Activated T-helper 9 cell treated with anti-CD3 and anti-CD28 coated beads, Interleukin-2, amount 50 U/mL, for 16 hours (primary cell): ENCODE measurements at regions not wholly inside any gene's neighbourhood (a gene's known extent, or its start where the extent isn't known, plus 50 kb on each side); places are given as distances from the start of the nearest gene placed in this dataset.
"Not testable (repeated sequence)": the region's sequence is repeated elsewhere in the genome, so short reads cannot be mapped to it uniquely, and the experiment has no call there.

Source experiments
- DNase-seq: peaks from one replicate; pipeline ENCODE4 v3.0.0-alpha.2; 2020; ENCODE audit warnings: low read depth

DNA sequence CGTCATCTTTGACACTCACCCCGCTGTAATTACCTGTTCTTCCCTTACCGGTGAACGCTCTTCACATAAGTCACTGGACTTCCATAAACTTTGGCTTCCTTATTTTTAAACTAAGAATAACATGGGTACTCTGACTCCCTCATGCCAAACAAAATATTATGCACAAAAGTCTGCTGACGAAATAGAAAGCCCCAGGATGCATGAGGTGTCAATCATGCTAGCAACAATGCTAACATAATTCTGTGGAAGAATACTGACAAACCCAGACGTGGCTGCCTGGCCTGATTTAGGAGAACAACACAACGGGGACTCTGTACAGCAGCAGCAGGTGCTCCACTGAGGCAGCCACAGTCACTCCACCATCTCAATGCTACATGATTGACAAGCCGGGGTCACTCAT, 137.5 kb downstream of the CCDC71L start:
- no peak for DNase-seq

DNA sequence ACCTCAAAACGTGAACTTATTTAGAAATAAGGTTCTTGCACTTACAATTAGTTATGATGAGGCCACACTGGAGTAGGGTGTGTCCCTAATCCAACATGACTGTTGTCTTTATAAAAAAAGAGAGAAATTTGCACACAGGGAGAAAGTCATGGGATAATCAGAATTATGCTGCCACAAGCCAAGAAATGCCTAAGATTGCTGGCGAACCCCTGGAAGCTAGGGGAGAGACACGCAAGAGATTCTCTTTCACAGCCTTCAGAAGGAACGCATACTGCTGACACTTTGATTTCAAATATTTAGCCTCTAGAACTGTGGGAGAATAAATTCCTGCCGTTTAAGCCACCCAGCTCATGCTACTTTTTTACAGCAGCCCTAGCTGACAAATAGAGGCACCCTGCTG, 138.3 kb downstream of the CCDC71L start:
- DNase-seq: no peak

DNA sequence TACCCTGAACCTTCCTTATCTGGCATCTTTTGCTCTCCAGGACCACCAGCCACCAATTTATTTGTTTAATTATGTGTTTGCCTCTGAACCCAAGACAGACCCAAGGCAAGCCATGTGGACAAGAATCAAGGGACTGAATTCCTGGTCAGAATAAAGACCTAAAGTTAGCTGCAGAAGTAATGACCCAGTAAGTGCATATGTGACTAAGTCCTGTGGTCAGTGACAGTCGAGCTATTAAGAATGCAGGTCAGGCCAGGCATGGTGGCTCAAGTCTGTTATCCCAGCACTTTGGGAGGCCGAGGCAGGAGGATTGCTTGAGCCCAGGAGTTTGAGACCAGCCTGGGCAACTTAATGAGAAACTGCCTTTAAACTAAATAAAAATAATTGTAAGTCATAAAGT, 139.4 kb downstream of the CCDC71L start:
- DNase-seq: no peak

DNA sequence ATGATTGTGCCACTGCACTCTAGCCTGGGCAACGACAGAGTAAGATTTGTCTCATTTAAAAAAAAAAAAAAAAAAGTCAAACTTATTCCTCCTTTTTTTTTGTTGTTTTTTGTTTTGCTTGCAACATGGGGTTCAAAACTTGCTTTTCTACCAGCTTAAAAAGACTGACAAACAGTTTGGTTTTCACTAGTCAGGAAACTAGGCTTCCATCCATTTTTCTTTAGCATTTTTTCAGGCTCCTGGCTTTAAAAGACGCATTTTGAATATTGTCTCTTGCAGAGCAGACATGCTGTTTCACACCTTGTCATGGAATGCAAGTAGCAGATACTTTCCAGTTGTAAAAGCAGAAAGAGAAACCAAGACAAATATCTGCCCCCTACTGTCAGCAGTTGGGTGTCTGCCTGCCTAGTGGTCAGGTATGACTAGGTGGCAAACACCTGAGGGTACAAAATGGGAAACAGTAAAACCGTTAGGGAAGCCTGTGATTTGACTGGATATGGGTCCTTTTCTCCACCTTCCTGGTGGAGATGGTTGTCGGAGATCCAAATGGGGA, 139.9 kb downstream of the CCDC71L start:
- no peak for DNase-seq

DNA sequence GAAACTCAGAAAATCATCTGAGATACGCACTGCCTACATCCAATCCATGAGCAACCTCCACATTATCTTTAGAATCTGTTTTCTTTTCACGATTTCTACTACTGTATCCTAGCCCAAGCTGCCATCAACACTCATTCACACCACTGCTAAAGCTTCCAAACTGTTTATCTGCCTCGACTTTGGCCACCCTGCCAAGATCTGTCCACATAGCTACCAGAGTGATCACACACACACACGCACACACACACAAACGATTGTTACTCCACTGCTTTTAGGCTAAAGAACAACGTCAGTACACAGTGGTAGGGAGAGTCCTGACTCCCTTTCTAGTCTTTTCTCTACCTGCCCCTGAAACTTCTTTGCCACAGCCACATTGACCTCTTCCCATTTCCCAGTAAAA, 142.0 kb downstream of the CCDC71L start:
- no peak for DNase-seq

DNA sequence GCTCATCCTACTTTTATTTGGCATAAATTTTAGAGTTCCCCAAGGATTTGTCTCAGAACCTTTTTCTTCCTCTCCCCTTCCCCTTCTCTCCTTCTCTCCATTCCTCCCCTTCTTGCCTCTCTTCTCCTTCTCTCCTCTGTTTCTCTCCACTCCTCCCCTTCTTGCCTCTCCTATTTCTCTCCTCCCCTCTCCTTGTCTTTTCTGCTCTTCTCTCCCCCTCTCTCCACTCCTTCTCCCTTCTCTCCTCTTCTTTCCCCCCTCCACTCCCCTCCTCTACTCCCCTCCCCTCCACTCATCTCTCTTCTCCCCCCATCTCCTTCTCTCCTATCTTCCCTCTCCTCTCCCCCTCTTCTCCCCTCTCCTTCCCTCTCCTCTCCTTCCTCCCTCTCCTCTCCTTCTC, 142.7 kb downstream of the CCDC71L start:
- DNase-seq: no peak

DNA sequence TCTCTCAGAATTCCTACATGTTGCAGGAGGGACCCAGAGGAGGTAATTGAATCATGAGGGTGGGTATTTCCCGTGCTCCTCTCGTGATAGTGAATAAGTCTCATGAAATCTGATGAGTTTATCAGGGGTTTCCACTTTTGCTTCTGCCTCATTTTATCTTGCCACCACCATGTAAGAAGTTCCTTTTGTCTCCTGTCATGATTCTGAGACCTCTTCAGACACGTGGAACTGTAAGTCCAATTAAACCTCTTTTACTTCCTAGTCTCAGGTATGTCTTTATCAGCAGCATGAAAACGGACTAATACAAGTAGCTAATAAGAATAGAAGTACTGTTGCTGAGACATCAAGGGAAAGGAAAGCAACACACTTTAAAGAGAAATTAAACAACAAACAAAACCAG, 143.4 kb downstream of the CCDC71L start:
- DNase-seq: no peak

DNA sequence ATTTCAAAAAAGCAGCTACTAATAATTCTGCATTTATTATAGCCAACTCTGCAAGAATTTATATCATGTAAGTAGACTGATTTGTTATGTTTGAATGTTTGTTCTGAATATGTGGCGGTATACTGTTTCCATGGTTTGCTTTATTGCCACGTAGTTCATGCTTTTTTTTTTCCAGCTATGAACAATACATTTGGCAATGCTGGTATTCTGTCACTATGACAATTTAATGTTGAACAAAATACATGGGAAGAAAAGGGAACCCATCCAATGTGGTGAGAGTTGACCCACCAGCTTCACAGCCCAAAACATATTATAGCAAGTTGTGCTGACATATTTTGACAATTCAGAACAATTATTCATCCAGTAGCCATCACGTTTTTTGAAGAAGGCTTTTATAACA, 145.6 kb downstream of the CCDC71L start:
- DNase-seq: no peak

DNA sequence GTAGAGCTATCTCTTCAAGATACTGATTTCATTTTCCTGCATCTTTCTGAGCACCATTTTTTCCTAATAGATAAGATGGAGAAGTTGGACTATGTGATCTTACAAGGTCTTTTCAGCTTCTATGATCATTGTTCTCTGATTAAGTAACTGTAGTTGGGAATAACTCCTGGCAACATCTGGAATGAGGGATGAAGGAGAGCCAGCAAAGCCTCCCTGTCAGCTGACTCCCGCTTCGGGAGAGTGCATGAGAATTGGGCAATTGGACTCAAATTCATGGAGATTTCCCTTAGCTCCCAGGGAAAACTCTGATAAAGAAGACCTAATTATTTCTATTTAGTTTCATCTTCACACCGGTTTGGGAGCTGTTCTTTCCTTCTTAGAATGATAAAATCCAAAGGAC, 146.1 kb downstream of the CCDC71L start:
- DNase-seq: no peak

DNA sequence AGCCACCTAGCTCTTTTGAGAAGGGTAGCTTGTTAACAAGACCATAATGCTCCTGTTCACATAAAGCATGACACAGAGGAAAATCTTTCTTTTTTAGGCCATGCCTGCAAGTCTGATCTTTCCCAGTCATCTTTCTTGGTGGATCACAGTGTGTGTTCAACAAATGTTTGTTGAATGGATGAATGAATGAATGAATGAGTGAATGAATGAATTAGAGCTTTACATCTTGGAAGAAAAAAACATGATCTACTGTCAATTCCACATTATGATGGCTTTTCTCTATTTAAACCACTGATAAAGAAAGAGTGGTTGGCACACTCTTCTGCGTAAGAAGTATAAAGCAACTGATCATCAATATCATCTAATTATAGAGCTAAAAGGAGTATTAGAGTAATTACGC, 148.7 kb downstream of the CCDC71L start:
- DNase-seq: no peak

DNA sequence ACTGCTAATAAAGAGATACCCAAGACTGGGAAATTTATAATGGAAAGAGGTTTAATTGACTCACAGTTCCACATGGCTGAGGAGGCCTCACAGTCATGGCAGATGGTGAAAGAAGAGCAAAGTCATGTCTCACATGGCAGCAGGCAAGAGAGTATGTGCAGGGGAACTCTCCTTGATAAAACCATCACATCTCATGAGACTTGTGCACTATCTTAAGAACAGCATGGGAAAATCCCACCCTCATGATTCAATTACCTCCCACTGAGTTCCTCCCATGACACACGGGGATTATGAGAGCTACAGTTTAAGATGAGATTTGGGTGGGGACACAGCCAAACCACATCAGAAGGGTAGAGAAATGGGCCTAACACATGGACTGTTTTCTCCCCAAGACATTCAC, 156.3 kb downstream of the CCDC71L start:
- no peak for DNase-seq

DNA sequence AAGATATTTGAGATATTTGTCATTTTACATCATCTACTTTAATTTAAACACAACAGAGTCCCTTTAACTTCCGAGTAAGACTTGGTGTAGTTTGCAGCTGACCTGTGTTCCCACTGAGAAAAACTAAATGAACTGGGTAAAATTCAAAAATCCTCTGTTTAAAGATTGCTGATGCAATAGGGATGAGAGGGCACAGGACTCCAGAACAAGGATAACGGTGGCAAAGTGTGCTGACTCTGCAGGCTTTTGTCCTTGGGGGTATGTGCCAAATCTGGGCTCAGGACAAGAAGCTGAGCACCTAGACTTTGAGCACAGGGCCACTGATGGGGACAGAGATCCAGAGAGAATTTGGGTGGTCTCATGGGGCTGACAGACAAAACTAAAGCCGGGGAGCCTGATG, 156.8 kb downstream of the CCDC71L start:
- no peak for DNase-seq

DNA sequence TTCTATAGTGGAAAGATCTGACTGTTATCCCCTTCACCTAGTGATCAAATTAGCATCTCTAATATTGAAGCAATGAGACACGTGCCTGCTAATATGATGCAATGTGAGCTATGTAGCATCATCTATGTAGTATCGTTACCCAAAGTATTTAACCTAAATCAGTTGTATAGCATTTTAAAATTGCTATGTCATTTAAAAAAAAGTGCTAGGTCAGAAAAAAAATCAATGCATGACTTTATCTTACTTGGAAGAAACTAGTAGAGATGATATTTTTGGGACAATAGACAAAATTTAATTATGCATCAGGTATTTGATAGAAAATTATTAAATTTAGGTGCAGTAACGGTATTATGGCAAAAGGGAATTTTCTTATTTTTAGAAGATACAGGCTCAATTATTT, 157.3 kb downstream of the CCDC71L start:
- DNase-seq: no peak

DNA sequence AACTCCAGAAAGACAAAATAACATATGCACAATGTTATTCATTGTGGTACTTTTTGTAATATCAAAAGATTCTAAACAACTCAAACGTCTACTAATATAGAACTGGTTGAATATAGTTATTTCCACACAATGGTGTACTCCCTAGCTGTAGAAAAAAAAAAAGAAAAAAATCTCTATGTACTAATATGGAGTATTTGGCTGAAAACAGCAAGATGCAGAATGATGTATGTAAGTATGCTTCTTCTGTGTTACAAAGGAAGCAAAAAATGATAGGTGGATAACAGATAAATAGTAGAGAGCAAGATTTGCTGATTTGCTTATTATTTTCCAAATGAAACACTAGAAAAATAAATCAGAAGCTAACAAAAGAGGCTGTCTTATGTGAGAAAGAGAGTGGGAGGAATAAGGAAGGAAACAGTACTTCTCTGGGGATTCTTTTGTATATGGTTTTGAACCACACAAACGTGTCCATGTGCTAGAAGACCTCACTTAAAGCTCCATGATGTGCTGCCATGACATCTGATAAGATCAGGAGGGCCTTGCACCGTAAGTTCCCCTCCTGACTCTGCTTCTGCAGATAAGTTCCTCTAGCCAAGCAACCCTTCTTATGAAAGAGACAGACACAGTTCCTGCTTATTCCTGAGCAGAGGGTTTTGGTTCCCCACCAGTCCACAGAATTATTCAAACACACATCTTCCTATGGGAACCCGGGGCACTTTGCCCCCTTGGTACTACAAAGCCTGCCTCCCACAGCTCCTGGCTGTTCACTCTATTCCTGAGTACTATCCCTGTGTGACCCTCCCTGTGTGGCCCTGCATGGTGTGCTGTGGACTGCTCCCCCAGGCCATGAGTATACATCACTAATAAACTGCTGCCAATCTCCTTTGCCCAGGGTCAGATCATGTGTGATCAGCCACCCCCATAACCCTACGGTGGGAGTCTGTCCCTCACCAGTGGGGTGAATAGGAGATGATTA, 159.1 kb downstream of the CCDC71L start:
- DNase-seq: no peak

DNA sequence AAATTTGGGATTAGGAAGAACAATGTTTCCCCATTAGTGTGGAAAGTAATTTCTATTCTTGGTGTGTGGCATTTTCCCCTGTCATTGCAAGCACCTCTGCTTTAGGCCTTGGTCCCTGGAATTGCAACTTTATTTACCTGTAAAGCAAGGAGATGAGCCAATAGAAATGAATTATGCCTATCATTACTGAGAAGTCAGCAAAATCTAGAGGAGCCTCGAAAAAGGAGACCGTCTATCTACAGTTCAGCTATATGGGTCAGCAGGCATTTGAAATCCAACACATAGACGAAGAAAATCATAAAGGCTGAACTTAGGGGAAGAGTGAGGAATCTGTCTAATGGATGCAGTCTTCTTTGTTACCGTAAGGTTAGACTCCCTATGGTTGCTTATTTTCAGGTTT, 161.1 kb downstream of the CCDC71L start:
- DNase-seq: no peak

DNA sequence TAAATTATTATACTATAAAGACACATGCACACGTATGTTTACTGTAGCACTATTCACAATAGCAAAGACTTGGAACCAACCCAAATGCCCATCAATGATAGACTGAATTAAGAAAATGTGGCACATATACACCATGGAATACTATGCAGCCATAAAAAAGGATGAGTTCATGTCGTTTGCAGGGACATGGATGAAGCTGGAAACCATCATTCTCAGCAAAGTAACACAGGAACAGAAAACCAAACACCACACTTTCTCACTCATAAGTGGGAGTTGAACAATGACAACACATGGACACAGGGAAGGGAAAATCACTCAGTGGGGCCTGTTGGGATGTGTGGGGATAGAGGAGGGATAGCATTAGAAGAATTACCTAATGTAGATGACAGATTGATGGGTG, 163.0 kb downstream of the CCDC71L start:
- not testable (repeated sequence) for DNase-seq

DNA sequence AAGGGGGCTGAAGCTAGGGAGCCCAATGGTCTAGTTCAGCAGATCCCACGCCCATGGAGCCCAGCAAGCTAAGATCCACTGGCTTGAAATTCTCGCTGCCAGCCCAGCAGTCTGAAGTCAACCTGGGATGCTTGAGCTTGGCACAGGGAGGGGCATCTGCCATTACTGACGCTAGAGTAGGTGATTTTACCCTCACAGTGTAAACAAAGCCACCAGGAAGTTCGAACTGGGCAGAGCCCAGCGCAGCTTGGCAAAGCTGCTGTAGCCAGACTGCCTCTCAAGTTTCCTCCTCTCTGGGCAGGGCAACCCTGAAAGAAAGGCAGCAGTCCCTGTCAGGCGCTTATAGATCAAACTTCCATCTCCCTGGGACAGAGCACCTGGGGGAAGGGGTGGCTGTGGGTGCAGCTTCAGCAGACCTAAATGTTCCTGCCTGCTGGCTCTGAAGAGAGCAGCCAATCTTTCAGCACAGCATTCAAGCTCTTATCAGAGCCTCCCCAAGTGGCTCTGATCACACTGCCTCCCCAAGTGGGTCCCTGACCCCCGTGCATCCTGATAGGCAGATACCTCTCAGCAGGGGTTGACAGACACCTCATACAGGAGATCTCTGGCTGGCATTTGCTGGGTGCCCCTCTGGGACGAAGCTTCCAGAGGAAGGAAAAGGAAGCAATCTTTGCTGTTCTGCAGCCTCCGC, 167.8 kb downstream of the CCDC71L start:
- no peak for DNase-seq

DNA sequence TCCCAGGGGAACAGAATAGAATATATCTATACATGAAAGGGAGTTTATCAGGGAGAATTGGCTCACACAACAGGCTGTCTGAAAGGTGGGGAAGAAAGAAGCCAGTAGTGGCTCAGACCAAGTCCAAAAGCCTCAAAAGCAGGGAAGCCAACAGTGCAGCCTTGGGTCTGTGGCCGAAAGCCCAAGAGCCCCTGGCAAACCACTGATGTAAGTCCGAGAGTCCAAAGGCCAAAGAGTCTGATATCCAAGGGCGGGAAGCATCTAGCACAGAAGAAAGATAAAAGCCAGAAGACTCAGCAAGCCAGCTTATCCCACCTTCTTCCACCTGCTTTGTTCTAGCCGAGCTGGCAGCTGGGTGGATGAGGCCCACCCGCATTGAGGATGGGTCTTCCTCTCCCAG, 172.5 kb downstream of the CCDC71L start:
- no peak for DNase-seq

DNA sequence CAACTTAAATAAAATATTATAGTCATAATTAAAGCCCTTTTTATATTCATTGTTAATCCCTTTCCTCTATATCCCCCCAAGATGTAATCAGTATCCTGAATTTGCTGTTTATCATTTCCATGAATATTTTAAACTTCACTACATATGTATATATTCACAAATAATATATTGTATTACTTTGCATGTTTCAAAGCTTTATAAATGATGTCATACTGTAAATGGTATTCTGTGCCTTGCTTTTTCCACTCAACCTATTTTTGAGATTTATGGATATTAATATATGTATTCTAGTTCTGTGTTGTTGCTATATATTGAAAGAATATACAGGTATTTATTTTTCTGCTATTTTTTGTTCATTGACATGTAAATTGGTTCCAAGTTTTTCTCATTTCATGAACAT, 173.1 kb downstream of the CCDC71L start:
- no peak for DNase-seq

DNA sequence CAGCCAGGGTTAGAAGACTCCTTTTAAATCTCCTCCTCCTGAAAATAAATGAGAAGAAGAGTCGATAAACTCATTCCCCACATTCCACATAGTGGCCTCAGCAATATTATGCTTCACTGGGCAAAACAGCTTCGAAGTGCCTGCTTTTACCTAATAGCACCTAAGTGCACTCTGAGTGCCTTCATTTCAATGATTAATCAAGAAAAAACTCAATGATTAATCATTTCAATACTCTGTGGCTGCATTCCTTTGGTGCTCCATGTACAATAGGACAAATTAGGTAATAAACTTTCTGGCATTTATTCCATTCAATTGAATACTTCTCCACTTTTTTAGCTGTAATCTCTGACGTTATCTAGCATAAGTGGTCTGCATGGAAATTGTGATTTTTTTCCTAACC, 174.6 kb downstream of the CCDC71L start:
- DNase-seq: no peak

DNA sequence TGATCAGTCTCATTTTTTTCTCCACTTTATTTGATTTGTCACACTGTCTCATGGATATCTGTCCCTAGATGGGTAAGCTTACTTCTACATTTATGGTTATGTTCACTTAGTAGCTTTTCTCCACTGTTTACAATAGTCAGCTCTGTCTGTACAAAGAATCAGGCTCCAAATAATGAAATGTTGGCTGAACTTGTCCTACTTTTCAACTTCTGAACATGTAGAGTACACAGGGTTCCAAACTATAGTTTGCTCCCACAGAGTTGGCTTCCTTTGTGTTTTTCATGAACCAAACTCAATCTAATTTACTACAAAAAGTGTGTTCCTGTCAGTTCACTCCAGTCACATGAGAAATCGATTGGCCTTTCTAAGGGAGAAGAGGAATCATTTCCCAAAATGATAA, 175.0 kb downstream of the CCDC71L start:
- no peak for DNase-seq

DNA sequence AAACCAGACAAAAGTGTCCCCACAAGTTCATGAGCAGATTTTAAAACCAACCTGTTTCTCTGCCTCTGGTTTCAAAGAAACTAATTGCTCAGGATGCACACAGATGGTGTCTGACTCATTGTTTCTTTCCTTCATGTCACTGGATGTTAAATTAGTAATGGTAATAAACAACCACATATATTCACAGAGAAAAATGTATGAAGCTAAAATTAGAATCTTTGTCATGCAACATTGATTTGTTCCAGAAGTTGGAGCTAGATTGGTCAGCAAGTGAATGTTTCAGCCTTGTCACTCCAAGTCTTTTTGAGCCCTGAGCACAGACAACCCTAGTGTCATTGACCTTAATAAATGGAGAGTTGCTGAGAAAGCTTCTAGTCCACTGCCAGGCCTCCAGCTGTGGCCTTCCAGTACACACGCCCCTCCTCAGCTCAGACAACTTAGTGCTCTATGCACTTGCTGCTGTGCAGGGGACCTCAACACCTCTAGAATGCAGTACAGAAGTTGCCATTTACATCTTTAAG, 175.9 kb downstream of the CCDC71L start:
- DNase-seq: no peak

DNA sequence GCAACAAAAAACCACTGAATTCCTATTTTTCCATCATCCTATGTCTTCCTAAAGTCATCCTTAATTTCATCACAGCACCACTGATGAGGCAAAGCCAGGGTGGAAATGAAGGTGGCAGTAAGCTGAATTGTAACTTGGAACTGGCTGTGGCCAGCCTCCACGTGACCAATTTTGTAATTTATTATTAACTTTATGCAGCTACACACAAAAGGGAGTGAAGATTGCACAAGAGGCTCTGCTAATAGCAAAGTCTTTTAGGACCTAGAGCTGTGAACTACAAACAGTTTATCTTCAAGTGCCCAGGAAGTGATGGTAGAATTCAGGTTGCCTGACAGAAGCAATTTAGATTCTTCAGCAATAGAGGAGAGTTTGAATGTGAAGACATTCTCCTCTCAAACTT, 176.4 kb downstream of the CCDC71L start:
- no peak for DNase-seq
